H9 (cell line): ENCODE measurements at regions not wholly inside any gene's neighbourhood (a gene's known extent, or its start where the extent isn't known, plus 50 kb on each side); places are given as distances from the start of the nearest gene placed in this dataset.

Source experiments
- DNase-seq: peaks from one replicate; pipeline ENCODE4 v3.0.0-alpha.2; 2017
- H2AFZ ChIP-seq: one replicate; pipeline ENCODE4 v1.6.1; 2013; ENCODE audit warnings: mild to moderate bottlenecking, low read length, control low read depth, moderate library complexity
- H2AK5ac ChIP-seq: 2 replicates; pipeline ENCODE4 v1.6.1; 2013; ENCODE audit warnings: low read length, control low read depth, mixed read lengths; ENCODE audit not compliant: insufficient read length
- H2BK120ac ChIP-seq: one replicate; pipeline ENCODE4 v1.6.1; 2013; ENCODE audit warnings: low read depth, mild to moderate bottlenecking, low read length, control low read depth, inconsistent platforms; ENCODE audit not compliant: poor library complexity, severe bottlenecking
- H2BK12ac ChIP-seq: 2 replicates; pipeline ENCODE4 v1.6.1; 2013; ENCODE audit warnings: low read length, control low read depth, mixed read lengths, low read depth; ENCODE audit not compliant: insufficient read length
- H2BK15ac ChIP-seq: 2 replicates; pipeline ENCODE4 v1.6.1; 2013; ENCODE audit warnings: low read depth, low read length, control low read depth
- H2BK20ac ChIP-seq: one replicate; pipeline ENCODE4 v1.6.1; 2013; ENCODE audit warnings: low read depth, mild to moderate bottlenecking, low read length, control low read depth, inconsistent platforms; ENCODE audit not compliant: poor library complexity, severe bottlenecking
- H2BK5ac ChIP-seq: 2 replicates; pipeline ENCODE4 v1.6.1; 2013; ENCODE audit warnings: low read length, control low read depth, mixed read lengths; ENCODE audit not compliant: insufficient read length
- H3K14ac ChIP-seq: 2 replicates; pipeline ENCODE4 v1.6.1; 2013; ENCODE audit warnings: low read length, control low read depth; ENCODE audit not compliant: insufficient read depth
- H3K18ac ChIP-seq: 2 replicates; pipeline ENCODE4 v1.6.1; 2013; ENCODE audit warnings: low read depth, mild to moderate bottlenecking, mixed read lengths, low read length, control low read depth; ENCODE audit not compliant: insufficient read length
- H3K23ac ChIP-seq: 2 replicates; pipeline ENCODE4 v1.6.1; 2013; ENCODE audit warnings: low read length, control low read depth, mixed read lengths, low read depth; ENCODE audit not compliant: insufficient read length
- H3K23me2 ChIP-seq: 2 replicates; pipeline ENCODE4 v1.6.1; 2013; ENCODE audit warnings: low read depth, mild to moderate bottlenecking, mixed read lengths, low read length, control low read depth; ENCODE audit not compliant: insufficient read length, poor library complexity, severe bottlenecking
- H3K27ac ChIP-seq: 2 replicates; pipeline ENCODE4 v1.5.1; 2013; ENCODE audit warnings: low read length, control low read depth, mixed read lengths, low read depth; ENCODE audit not compliant: insufficient read length
- H3K27me3 ChIP-seq: 2 replicates; pipeline ENCODE4 v1.6.1; 2013; ENCODE audit warnings: low read length, control low read depth, inconsistent platforms; ENCODE audit not compliant: insufficient read depth
- H3K4ac ChIP-seq: 2 replicates; pipeline ENCODE4 v1.6.1; 2013; ENCODE audit warnings: low read depth, mild to moderate bottlenecking, control low read depth, inconsistent platforms, low read length, moderate library complexity
- H3K4me1 ChIP-seq: 2 replicates; pipeline ENCODE4 v1.6.1; 2013; ENCODE audit warnings: low read length, control low read depth, inconsistent platforms; ENCODE audit not compliant: insufficient read depth
- H3K4me2 ChIP-seq: 2 replicates; pipeline ENCODE4 v1.6.1; 2013; ENCODE audit warnings: low read length, control low read depth, mixed read lengths; ENCODE audit not compliant: insufficient read length, insufficient read depth
- H3K56ac ChIP-seq: 2 replicates; pipeline ENCODE4 v1.6.1; 2013; ENCODE audit warnings: low read depth, mild to moderate bottlenecking, mixed read lengths, low read length, control low read depth; ENCODE audit not compliant: insufficient read length
- H3K79me1 ChIP-seq: 2 replicates; pipeline ENCODE4 v1.6.1; 2013; ENCODE audit warnings: low read depth, mild to moderate bottlenecking, moderate library complexity, low read length, control low read depth, inconsistent platforms; ENCODE audit not compliant: insufficient read depth, poor library complexity, severe bottlenecking
- H3K79me2 ChIP-seq: 2 replicates; pipeline ENCODE4 v1.6.1; 2013; ENCODE audit warnings: low read length, control low read depth, inconsistent platforms; ENCODE audit not compliant: insufficient read depth
- H3K9ac ChIP-seq: 2 replicates; pipeline ENCODE4 v1.6.1; 2013; ENCODE audit warnings: low read length, control low read depth, mixed read lengths; ENCODE audit not compliant: insufficient read length; ENCODE audit errors: extremely low read depth
- H3K9me3 ChIP-seq: one replicate; pipeline ENCODE4 v1.6.1; 2013; ENCODE audit warnings: low read depth, low read length, inconsistent platforms; ENCODE audit not compliant: control insufficient read depth
- H3T11ph ChIP-seq: one replicate; pipeline ENCODE4 v1.6.1; 2013; ENCODE audit warnings: mild to moderate bottlenecking, low read length, control low read depth, inconsistent platforms
- H4K20me1 ChIP-seq: one replicate; pipeline ENCODE4 v1.6.1; 2013; ENCODE audit not compliant: control insufficient read depth, insufficient read length, insufficient read depth
- H4K5ac ChIP-seq: 2 replicates; pipeline ENCODE4 v1.6.1; 2013; ENCODE audit warnings: low read depth, mild to moderate bottlenecking, mixed read lengths, low read length, control low read depth; ENCODE audit not compliant: insufficient read length
- H4K8ac ChIP-seq: replicated peaks from 2 replicates; pipeline ENCODE4 v1.6.1; 2013; ENCODE audit warnings: low read length, control low read depth, mixed read lengths, low read depth; ENCODE audit not compliant: insufficient read length
- H4K91ac ChIP-seq: 2 replicates; pipeline ENCODE4 v1.6.1; 2013; ENCODE audit warnings: low read depth, mild to moderate bottlenecking, moderate library complexity, mixed read lengths, low read length, control low read depth; ENCODE audit not compliant: insufficient read length
- H3K27ac Mint-ChIP-seq, 3 experiments: 2 replicates in 2 of 3; 3 replicates in 1 of 3; pipeline ENCODE4 v1.8.0; 2020 to 2021; ENCODE audit warnings: mixed read lengths in 3 of 3, mild to moderate bottlenecking in 1 of 3, moderate library complexity in 1 of 3
- H3K27me3 Mint-ChIP-seq: 2 replicates; pipeline ENCODE4 v1.8.0; 2021; ENCODE audit warnings: low read depth, mild to moderate bottlenecking, moderate library complexity, mixed read lengths
- H3K36me3 Mint-ChIP-seq, 3 experiments: 2 replicates in 2 of 3; 3 replicates in 1 of 3; pipeline ENCODE4 v1.8.0; 2020 to 2021; ENCODE audit warnings: low read depth in 3 of 3, mixed read lengths in 3 of 3; ENCODE audit not compliant: insufficient read depth in 1 of 3
- H3K4me1 Mint-ChIP-seq, 2 experiments: 2 replicates each; pipeline ENCODE4 v1.8.0; 2020; ENCODE audit warnings: mixed read lengths in 2 of 2
- H3K4me3 Mint-ChIP-seq, 2 experiments: 2 replicates in 1 of 2; 3 replicates in 1 of 2; pipeline ENCODE4 v1.8.0; 2020 to 2021; ENCODE audit warnings: mild to moderate bottlenecking in 2 of 2, mixed read lengths in 2 of 2, moderate library complexity in 1 of 2
- H3K9me3 Mint-ChIP-seq, 2 experiments: 2 replicates in 1 of 2; 3 replicates in 1 of 2; pipeline ENCODE4 v1.8.0; 2020; ENCODE audit warnings: mild to moderate bottlenecking in 2 of 2, mixed read lengths in 2 of 2, moderate library complexity in 1 of 2
- WGBS: extraction: QIAGEN DNeasy Blood & Tissue Kit; methylation state at CpG from one replicate; pipeline ENCODE4 v1.1.7; 2013; ENCODE audit warnings: missing lambda C conversion rate, low lambda C conversion rate, mixed read lengths; ENCODE audit not compliant: insufficient read length; ENCODE audit errors: extremely low coverage; 5-methylcytosine and 5-hydroxymethylcytosine counted together
- TF ChIP-seq, protein P1 (sequence below): fragments of 200-600 bp; sonication (generic); conservative IDR thresholded peaks from 3 replicates; pipeline ENCODE4 v1.8.0; 2021; ENCODE audit warnings: antibody characterized with exemption, mild to moderate bottlenecking

GRCh38 chr1:230506451-230506850 lies 80.3 kb upstream of the PGBD5 start:
- Histone ChIP-seq H4K8ac (no peak overlapping the region), H3K4me1 (no peaks in the 10 kb centered on the region), H3K56ac (no peak overlapping the region), H3K79me1 (no peaks in the 10 kb centered on the region), H3K23ac (no peak overlapping the region), H3K9ac (no peak overlapping the region), H2BK12ac (no peak overlapping the region), H4K20me1 (no peaks in the 10 kb centered on the region), H3K23me2 (no peaks in the 10 kb centered on the region), H4K5ac (no peak overlapping the region), H3K79me2 (no peaks in the 10 kb centered on the region), H3K4me2 (no peak overlapping the region), H2BK15ac (no peak overlapping the region), H3K4ac (no peak overlapping the region), H3K18ac (no peak overlapping the region), H2BK5ac (no peak overlapping the region), H2BK120ac (no peak overlapping the region), H3K27me3 (no peaks in the 10 kb centered on the region), H3K9me3 (no peaks in the 10 kb centered on the region), H3K27ac (no peak overlapping the region), H2BK20ac (no peak overlapping the region), H4K91ac (no peak overlapping the region), H3K14ac (no peak overlapping the region), H2AFZ (no peak overlapping the region), H3T11ph (no peak overlapping the region), H2AK5ac (no peak overlapping the region)
- H3K27ac Mint-ChIP-seq = no peak overlapping the region
- no peak for DNase-seq
- H3K4me3 Mint-ChIP-seq = no peak overlapping the region
- WGBS = 100% methylated on average over 1 of the region's 3 CpGs
- H3K4me1 Mint-ChIP-seq = peaks cover 5 to 13% of the 10 kb centered on the region in 2 experiments; a peak in 3 of 4 replicates
- TF ChIP-seq, protein P1, sequence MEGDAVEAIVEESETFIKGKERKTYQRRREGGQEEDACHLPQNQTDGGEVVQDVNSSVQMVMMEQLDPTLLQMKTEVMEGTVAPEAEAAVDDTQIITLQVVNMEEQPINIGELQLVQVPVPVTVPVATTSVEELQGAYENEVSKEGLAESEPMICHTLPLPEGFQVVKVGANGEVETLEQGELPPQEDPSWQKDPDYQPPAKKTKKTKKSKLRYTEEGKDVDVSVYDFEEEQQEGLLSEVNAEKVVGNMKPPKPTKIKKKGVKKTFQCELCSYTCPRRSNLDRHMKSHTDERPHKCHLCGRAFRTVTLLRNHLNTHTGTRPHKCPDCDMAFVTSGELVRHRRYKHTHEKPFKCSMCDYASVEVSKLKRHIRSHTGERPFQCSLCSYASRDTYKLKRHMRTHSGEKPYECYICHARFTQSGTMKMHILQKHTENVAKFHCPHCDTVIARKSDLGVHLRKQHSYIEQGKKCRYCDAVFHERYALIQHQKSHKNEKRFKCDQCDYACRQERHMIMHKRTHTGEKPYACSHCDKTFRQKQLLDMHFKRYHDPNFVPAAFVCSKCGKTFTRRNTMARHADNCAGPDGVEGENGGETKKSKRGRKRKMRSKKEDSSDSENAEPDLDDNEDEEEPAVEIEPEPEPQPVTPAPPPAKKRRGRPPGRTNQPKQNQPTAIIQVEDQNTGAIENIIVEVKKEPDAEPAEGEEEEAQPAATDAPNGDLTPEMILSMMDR = no peak
- H3K27me3 Mint-ChIP-seq = peaks cover 2% of the 10 kb centered on the region; the same call in 1 of the 2 replicates
- peaks cover 0 to 4% (median 0%) of the 10 kb centered on the region in 3 experiments; a peak in 3 of 7 replicates for H3K36me3 Mint-ChIP-seq
- peaks cover 3 to 8% of the 10 kb centered on the region in 2 experiments; a peak in 4 of 5 replicates for H3K9me3 Mint-ChIP-seq
